ENCODE measurements at regions not wholly inside any gene's neighbourhood (a gene's known extent, or its start where the extent isn't known, plus 50 kb on each side); places are given as distances from the start of the nearest gene placed in this dataset.

DNA sequence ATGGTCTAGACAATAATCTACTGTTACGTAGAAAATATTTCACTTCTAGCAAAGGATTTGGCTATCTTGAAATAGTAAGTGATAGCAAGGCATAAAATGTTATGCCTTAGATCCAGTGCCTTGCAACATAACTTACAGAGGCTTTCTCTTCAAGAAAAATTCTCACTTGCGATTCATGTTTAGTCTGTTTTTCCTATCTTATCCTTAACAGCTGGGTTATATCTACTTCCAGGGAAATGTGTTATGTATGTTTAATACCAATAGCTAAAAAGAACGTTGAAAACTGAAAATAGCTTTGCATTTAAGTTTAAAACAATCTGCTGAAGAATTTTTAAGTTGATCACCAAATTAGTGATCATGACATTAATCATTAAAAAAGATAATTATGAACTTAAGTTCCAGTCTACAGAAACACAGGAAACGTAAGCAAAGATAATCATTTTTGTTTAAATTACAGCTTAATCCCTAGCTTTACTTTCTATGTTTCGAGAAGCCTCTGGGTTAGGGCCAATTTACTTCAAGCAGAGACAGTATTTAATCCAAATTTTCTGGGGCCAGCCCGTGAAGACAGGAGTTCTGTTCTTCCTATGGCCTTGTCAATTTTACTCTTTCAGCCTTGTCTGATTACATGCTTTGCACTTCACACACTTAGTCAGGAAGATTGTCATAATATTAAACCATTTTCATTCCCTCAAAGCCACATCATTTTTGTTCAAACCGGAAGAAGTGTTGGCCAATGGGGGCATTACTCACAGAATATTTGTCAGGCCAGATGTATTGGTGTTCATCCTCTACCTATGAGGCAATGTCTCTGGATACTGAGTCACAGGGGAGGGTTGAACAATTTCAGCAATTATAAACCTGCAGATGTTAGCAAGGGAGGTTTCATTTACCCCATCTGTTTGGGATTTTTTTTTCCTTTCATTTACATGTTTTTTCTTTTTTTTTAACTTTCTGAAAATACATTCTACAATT lies 1132.9 kb upstream of the ZEB2 start:
- DNase-seq (ENCODE audit: low read depth in 2 of 3, low spot score in 1 of 3): no peak

GRCh38 chr2:145652036-145652435 lies 1132.1 kb upstream of the ZEB2 start:
- DNase-seq (ENCODE audit: low read depth in 2 of 3, low spot score in 1 of 3): no peak

GRCh38 chr2:145650226-145650625 lies 1130.3 kb upstream of the ZEB2 start:
- no peak for DNase-seq (ENCODE audit: low read depth in 2 of 3, low spot score in 1 of 3)

DNA sequence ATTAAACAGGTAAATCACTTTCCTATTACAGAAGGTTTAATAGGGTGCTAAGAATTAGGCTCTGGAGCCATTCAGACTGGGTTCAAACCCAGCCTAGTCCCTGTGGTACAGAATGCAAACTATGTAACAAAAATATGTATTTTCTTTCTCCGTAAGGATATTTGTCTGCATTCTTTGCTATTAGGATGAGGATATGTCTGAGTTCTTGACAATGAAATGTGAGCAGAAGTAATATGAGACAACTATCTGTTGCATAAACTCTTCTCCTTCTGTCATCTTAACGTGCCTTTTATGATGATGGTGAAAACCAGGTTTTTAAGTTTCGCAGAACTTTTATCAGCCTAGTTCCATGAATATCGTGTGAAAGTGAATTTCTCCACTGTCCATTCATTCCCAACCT lies 1129.1 kb upstream of the ZEB2 start:
- no peak for DNase-seq (ENCODE audit: low read depth in 2 of 3, low spot score in 1 of 3)

DNA sequence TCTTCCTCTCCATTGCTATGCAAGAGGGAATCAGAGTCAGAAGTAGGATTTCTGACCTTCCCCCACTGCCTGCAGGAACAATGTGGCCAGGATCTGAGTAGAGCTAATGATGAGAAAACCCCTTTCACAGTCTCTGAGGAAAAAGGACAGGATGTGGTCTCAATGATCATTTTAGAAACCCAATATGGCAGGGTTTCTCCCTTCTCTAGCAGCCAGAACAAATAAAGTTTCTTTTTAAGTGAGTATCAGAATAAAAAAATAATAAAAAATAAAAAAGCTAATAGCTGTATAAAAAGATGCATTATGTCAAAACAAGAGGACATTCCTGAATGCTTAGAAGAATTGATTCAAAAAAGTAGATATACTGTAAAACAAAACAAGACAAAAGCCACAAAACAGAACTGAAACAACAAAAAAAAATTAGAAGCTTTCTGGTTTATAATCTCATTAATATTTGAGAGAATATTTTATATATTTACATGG lies 1124.9 kb upstream of the ZEB2 start:
- no peak for DNase-seq (ENCODE audit: low read depth in 2 of 3, low spot score in 1 of 3)

- no peak for DNase-seq (ENCODE audit: low read depth in 2 of 3, low spot score in 1 of 3)
These were observed 1118.8 kb upstream of the ZEB2 start for GRCh38 chr2:145638675-145639074.

- no peak for DNase-seq (ENCODE audit: low read depth in 2 of 3, low spot score in 1 of 3)
These were observed 1115.9 kb upstream of the ZEB2 start for GRCh38 chr2:145635706-145636427.

- DNase-seq (ENCODE audit: low read depth in 2 of 3, low spot score in 1 of 3): no peak
These were observed 1111.6 kb upstream of the ZEB2 start for GRCh38 chr2:145631561-145631960.

GRCh38 chr2:145626301-145626700 lies 1106.4 kb upstream of the ZEB2 start:
- DNase-seq (ENCODE audit: low read depth in 2 of 3, low spot score in 1 of 3): no peak

- no peak for DNase-seq (ENCODE audit: low read depth in 2 of 3, low spot score in 1 of 3)
These were observed 1105.2 kb upstream of the ZEB2 start for GRCh38 chr2:145625111-145625510.

DNA sequence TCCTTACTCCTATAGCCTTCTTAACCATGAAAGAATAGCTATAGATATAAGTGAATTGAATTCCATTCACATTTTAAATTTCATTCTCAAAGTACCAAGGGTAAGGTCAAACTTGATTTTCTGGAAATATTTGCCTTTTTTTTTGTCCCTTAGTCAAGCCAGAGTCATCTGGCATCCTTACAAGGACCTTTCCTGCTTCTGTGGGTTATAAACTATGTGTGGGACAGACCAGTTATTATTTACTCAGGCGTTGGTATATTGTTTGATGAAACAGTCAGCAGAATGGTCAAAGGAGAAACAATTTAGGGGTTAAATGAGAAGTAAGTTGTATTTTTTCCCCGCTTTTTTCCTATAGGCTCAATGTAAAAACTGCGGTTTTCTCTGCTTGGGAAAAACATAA lies 1103.2 kb upstream of the ZEB2 start:
- no peak for DNase-seq (ENCODE audit: low read depth in 2 of 3, low spot score in 1 of 3)

DNA sequence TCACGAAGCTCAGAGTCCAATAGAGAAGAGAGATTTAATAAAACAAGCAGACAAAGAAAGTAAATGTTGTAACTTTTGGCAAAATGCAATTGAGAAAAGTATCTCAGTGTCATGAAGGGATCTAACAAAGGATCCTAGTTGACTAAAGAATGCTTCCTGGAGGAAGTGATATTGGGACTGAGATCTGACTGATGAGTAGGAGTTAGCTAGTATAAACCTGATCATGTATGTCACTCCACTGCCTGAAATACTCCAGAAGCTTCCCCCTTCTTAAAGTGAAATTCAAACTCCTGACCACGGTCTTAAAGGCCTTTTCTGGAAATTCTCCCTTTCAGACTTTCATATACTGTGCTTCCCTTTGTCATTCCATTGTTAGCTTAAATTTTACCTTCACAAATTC lies 1102.4 kb upstream of the ZEB2 start:
- DNase-seq (ENCODE audit: low read depth in 2 of 3, low spot score in 1 of 3): no peak

DNA sequence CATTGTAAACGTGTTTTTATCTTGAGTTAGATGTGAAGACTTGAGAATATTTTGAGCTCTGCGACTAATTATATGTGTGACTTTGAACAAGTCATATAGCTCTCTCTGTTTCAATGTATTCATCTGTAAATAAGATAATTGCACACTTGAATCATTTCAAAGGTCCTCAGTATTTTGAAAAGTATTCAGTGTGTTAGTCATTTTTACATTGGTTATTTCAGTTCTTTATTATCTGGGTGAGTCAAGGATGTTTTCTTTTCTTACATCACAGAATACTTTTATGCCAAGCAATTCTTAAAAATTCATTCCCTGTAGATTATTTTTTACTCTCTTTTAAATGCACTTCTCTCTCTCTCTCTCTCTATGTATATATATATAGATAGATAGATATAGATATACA lies 1098.0 kb upstream of the ZEB2 start:
- no peak for DNase-seq (ENCODE audit: low read depth in 2 of 3, low spot score in 1 of 3)

- DNase-seq (ENCODE audit: low read depth in 2 of 3, low spot score in 1 of 3): no peak
These were observed 1097.5 kb upstream of the ZEB2 start for GRCh38 chr2:145617420-145617819.

DNA sequence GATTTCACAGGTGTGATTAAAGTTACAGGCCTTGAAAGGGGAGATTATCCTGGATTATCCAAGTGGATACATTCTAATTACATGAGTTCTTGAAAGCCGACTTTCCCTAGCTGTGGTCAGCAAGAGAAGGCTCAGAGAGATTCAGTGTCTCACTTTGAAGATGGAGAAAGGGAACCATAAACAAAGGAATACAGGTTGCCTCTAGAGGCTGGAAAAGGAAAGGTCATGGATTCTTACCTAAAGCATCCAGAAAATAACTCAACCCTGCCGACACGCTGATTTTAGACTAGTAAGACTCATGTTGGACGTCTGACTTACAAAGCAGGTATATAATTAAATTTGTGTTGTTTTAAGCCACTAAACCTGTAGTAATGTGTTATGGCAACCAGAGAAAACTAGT lies 1095.7 kb upstream of the ZEB2 start:
- no peak for DNase-seq (ENCODE audit: low read depth in 2 of 3, low spot score in 1 of 3)

DNA sequence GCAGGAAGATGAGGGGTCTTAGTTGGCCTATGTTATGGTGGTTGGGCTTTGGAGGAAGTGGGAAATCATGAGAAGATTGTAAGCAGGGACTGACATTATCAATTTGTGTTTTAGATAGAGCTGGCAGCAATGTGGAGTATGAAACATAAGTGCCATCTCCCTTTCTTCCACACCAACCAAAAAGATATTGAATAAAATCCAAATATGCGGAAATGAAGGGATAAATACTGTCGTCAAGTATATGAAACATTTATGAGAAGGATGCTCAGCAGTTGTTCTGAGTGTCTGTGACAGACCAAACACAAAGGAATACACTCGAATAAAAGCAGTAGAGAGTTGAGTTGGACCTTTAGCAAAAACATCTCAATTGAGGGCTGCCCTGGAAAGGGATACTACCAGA lies 1090.0 kb upstream of the ZEB2 start:
- DNase-seq (ENCODE audit: low read depth in 2 of 3, low spot score in 1 of 3): no peak

GRCh38 chr2:145601361-145601925 lies 1081.5 kb upstream of the ZEB2 start:
- DNase-seq (ENCODE audit: low read depth in 2 of 3, low spot score in 1 of 3): no peak

DNA sequence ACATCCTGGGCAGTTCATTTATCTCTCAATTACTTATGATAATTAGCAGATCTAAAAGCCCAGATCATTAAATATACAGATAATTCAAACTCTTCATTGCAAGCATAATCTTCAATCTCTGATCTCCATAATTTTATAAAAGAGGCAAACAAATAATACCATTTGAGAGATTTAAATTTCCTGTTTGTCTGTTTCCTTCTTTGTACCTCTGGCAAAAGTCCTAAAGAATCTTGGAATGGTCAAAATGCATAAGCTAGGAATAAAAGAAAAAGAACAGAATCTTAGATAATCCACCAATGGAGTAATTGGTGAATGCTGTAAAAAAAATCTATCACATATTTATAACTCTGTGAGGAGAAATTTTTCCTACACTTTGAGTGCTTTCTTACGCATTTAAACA lies 1080.9 kb upstream of the ZEB2 start:
- no peak for DNase-seq (ENCODE audit: low read depth in 2 of 3, low spot score in 1 of 3)

DNA sequence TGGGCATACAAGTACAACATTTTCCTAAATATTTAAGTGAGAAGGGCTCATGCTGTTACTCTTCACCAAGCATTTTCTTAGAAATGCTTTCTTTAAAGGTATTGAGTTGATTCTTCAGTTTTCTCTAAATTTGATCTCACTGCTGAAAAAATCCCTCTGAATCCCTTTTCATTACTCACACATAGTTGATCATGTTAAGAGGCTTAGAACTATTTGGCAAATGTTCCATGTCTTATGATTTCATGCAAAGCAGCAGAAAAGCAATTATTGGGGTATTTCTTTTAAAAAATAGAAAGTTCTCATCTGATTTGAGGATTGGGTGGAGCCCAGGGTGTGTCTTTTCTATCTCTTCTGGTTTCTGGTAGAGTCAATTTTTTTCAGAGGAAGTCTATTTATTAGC lies 1079.8 kb upstream of the ZEB2 start:
- DNase-seq (ENCODE audit: low read depth in 2 of 3, low spot score in 1 of 3): no peak

GRCh38 chr2:145598434-145598833 lies 1078.5 kb upstream of the ZEB2 start:
- no peak for DNase-seq (ENCODE audit: low read depth in 2 of 3, low spot score in 1 of 3)

DNA sequence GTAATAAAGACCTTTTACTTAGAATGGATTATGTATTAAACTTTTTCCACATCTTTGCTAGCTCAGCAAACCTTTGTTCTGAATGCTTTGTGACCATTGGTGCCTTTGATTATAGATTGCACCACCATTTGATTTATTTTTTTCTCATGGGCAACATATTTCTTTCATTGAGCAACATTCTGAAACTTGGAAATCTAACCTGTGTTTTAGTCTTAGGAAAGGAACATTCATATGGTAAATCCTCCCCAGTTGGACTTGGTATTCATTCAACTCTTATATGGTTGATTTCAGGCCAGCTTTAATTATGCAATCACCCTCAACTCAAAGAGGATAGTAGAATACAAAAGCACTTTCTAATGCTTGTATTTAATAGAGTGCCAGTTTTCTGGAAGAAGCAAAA lies 1077.9 kb upstream of the ZEB2 start:
- no peak for DNase-seq (ENCODE audit: low read depth in 2 of 3, low spot score in 1 of 3)

DNA sequence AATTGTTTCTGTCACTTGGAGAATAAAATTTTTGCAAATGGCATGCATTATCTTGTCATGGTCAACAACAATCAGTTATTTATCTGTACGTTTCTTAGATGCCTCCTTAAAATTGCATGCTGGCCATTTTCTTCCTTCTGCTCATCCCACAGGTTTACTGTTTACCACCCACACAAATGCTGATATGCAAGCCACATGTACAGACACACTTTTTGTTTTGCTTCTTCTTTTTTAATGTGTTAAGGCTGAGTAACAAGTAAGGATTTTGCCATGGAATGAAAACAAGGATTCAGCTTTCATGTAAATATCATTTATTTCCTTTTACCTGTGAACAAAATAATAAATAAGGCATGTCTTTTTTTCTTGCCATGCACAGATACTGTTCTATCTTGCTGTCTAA lies 1077.1 kb upstream of the ZEB2 start:
- no peak for DNase-seq (ENCODE audit: low read depth in 2 of 3, low spot score in 1 of 3)

All from stimulated activated CD4-positive, alpha-beta T cell treated with anti-CD3 and anti-CD28 coated beads, Interleukin-12 subunit alpha, Interleukin-12 subunit beta, amount 100 ng/mL, for 48 hours (primary cell).